H9 (cell line): ENCODE measurements at regions not wholly inside any gene's neighbourhood (a gene's known extent, or its start where the extent isn't known, plus 50 kb on each side); places are given as distances from the start of the nearest gene placed in this dataset.

Source experiments
- DNase-seq: peaks from one replicate; pipeline ENCODE4 v3.0.0-alpha.2; 2017
- H2AFZ ChIP-seq: one replicate; pipeline ENCODE4 v1.6.1; 2013; ENCODE audit warnings: mild to moderate bottlenecking, low read length, control low read depth, moderate library complexity
- H2AK5ac ChIP-seq: 2 replicates; pipeline ENCODE4 v1.6.1; 2013; ENCODE audit warnings: low read length, control low read depth, mixed read lengths; ENCODE audit not compliant: insufficient read length
- H2BK120ac ChIP-seq: one replicate; pipeline ENCODE4 v1.6.1; 2013; ENCODE audit warnings: low read depth, mild to moderate bottlenecking, low read length, control low read depth, inconsistent platforms; ENCODE audit not compliant: poor library complexity, severe bottlenecking
- H2BK12ac ChIP-seq: 2 replicates; pipeline ENCODE4 v1.6.1; 2013; ENCODE audit warnings: low read length, control low read depth, mixed read lengths, low read depth; ENCODE audit not compliant: insufficient read length
- H2BK15ac ChIP-seq: 2 replicates; pipeline ENCODE4 v1.6.1; 2013; ENCODE audit warnings: low read depth, low read length, control low read depth
- H2BK20ac ChIP-seq: one replicate; pipeline ENCODE4 v1.6.1; 2013; ENCODE audit warnings: low read depth, mild to moderate bottlenecking, low read length, control low read depth, inconsistent platforms; ENCODE audit not compliant: poor library complexity, severe bottlenecking
- H2BK5ac ChIP-seq: 2 replicates; pipeline ENCODE4 v1.6.1; 2013; ENCODE audit warnings: low read length, control low read depth, mixed read lengths; ENCODE audit not compliant: insufficient read length
- H3K14ac ChIP-seq: 2 replicates; pipeline ENCODE4 v1.6.1; 2013; ENCODE audit warnings: low read length, control low read depth; ENCODE audit not compliant: insufficient read depth
- H3K18ac ChIP-seq: 2 replicates; pipeline ENCODE4 v1.6.1; 2013; ENCODE audit warnings: low read depth, mild to moderate bottlenecking, mixed read lengths, low read length, control low read depth; ENCODE audit not compliant: insufficient read length
- H3K23ac ChIP-seq: 2 replicates; pipeline ENCODE4 v1.6.1; 2013; ENCODE audit warnings: low read length, control low read depth, mixed read lengths, low read depth; ENCODE audit not compliant: insufficient read length
- H3K23me2 ChIP-seq: 2 replicates; pipeline ENCODE4 v1.6.1; 2013; ENCODE audit warnings: low read depth, mild to moderate bottlenecking, mixed read lengths, low read length, control low read depth; ENCODE audit not compliant: insufficient read length, poor library complexity, severe bottlenecking
- H3K27ac ChIP-seq: 2 replicates; pipeline ENCODE4 v1.5.1; 2013; ENCODE audit warnings: low read length, control low read depth, mixed read lengths, low read depth; ENCODE audit not compliant: insufficient read length
- H3K27me3 ChIP-seq: 2 replicates; pipeline ENCODE4 v1.6.1; 2013; ENCODE audit warnings: low read length, control low read depth, inconsistent platforms; ENCODE audit not compliant: insufficient read depth
- H3K4ac ChIP-seq: 2 replicates; pipeline ENCODE4 v1.6.1; 2013; ENCODE audit warnings: low read depth, mild to moderate bottlenecking, control low read depth, inconsistent platforms, low read length, moderate library complexity
- H3K4me1 ChIP-seq: 2 replicates; pipeline ENCODE4 v1.6.1; 2013; ENCODE audit warnings: low read length, control low read depth, inconsistent platforms; ENCODE audit not compliant: insufficient read depth
- H3K4me2 ChIP-seq: 2 replicates; pipeline ENCODE4 v1.6.1; 2013; ENCODE audit warnings: low read length, control low read depth, mixed read lengths; ENCODE audit not compliant: insufficient read length, insufficient read depth
- H3K56ac ChIP-seq: 2 replicates; pipeline ENCODE4 v1.6.1; 2013; ENCODE audit warnings: low read depth, mild to moderate bottlenecking, mixed read lengths, low read length, control low read depth; ENCODE audit not compliant: insufficient read length
- H3K79me1 ChIP-seq: 2 replicates; pipeline ENCODE4 v1.6.1; 2013; ENCODE audit warnings: low read depth, mild to moderate bottlenecking, moderate library complexity, low read length, control low read depth, inconsistent platforms; ENCODE audit not compliant: insufficient read depth, poor library complexity, severe bottlenecking
- H3K79me2 ChIP-seq: 2 replicates; pipeline ENCODE4 v1.6.1; 2013; ENCODE audit warnings: low read length, control low read depth, inconsistent platforms; ENCODE audit not compliant: insufficient read depth
- H3K9ac ChIP-seq: 2 replicates; pipeline ENCODE4 v1.6.1; 2013; ENCODE audit warnings: low read length, control low read depth, mixed read lengths; ENCODE audit not compliant: insufficient read length; ENCODE audit errors: extremely low read depth
- H3K9me3 ChIP-seq: one replicate; pipeline ENCODE4 v1.6.1; 2013; ENCODE audit warnings: low read depth, low read length, inconsistent platforms; ENCODE audit not compliant: control insufficient read depth
- H3T11ph ChIP-seq: one replicate; pipeline ENCODE4 v1.6.1; 2013; ENCODE audit warnings: mild to moderate bottlenecking, low read length, control low read depth, inconsistent platforms
- H4K20me1 ChIP-seq: one replicate; pipeline ENCODE4 v1.6.1; 2013; ENCODE audit not compliant: control insufficient read depth, insufficient read length, insufficient read depth
- H4K5ac ChIP-seq: 2 replicates; pipeline ENCODE4 v1.6.1; 2013; ENCODE audit warnings: low read depth, mild to moderate bottlenecking, mixed read lengths, low read length, control low read depth; ENCODE audit not compliant: insufficient read length
- H4K8ac ChIP-seq: replicated peaks from 2 replicates; pipeline ENCODE4 v1.6.1; 2013; ENCODE audit warnings: low read length, control low read depth, mixed read lengths, low read depth; ENCODE audit not compliant: insufficient read length
- H4K91ac ChIP-seq: 2 replicates; pipeline ENCODE4 v1.6.1; 2013; ENCODE audit warnings: low read depth, mild to moderate bottlenecking, moderate library complexity, mixed read lengths, low read length, control low read depth; ENCODE audit not compliant: insufficient read length
- H3K27ac Mint-ChIP-seq, 3 experiments: 2 replicates in 2 of 3; 3 replicates in 1 of 3; pipeline ENCODE4 v1.8.0; 2020 to 2021; ENCODE audit warnings: mixed read lengths in 3 of 3, mild to moderate bottlenecking in 1 of 3, moderate library complexity in 1 of 3
- H3K27me3 Mint-ChIP-seq: 2 replicates; pipeline ENCODE4 v1.8.0; 2021; ENCODE audit warnings: low read depth, mild to moderate bottlenecking, moderate library complexity, mixed read lengths
- H3K36me3 Mint-ChIP-seq, 3 experiments: 2 replicates in 2 of 3; 3 replicates in 1 of 3; pipeline ENCODE4 v1.8.0; 2020 to 2021; ENCODE audit warnings: low read depth in 3 of 3, mixed read lengths in 3 of 3; ENCODE audit not compliant: insufficient read depth in 1 of 3
- H3K4me1 Mint-ChIP-seq, 2 experiments: 2 replicates each; pipeline ENCODE4 v1.8.0; 2020; ENCODE audit warnings: mixed read lengths in 2 of 2
- H3K4me3 Mint-ChIP-seq, 2 experiments: 2 replicates in 1 of 2; 3 replicates in 1 of 2; pipeline ENCODE4 v1.8.0; 2020 to 2021; ENCODE audit warnings: mild to moderate bottlenecking in 2 of 2, mixed read lengths in 2 of 2, moderate library complexity in 1 of 2
- H3K9me3 Mint-ChIP-seq, 2 experiments: 2 replicates in 1 of 2; 3 replicates in 1 of 2; pipeline ENCODE4 v1.8.0; 2020; ENCODE audit warnings: mild to moderate bottlenecking in 2 of 2, mixed read lengths in 2 of 2, moderate library complexity in 1 of 2
- CTCF ChIP-seq: fragments of 200-600 bp; sonication (generic); conservative IDR thresholded peaks from 3 replicates; pipeline ENCODE4 v1.8.0; 2021; ENCODE audit warnings: antibody characterized with exemption, mild to moderate bottlenecking
- WGBS: extraction: QIAGEN DNeasy Blood & Tissue Kit; methylation state at CpG from one replicate; pipeline ENCODE4 v1.1.7; 2013; ENCODE audit warnings: missing lambda C conversion rate, low lambda C conversion rate, mixed read lengths; ENCODE audit not compliant: insufficient read length; ENCODE audit errors: extremely low coverage; 5-methylcytosine and 5-hydroxymethylcytosine counted together

- Histone ChIP-seq H3K27me3 (no peaks in the 10 kb centered on the region), H2BK15ac (no peak overlapping the region)
- no CpG with 5 or more reads among the region's 1 CpG for WGBS
These were observed 54.0 kb upstream of the PALMD start for GRCh38 chr1:99591886-99592285.

More at GRCh38 chr1:99591886-99592285, 54.0 kb upstream of the PALMD start:
- no peak overlapping the region for H3K56ac ChIP-seq
- H3K18ac ChIP-seq = no peak overlapping the region
- H2BK120ac ChIP-seq = no peak overlapping the region
- H3K9me3 Mint-ChIP-seq = no peaks in the 10 kb centered on the region; a peak in 1 of 5 replicates
- H3K9ac ChIP-seq = no peak overlapping the region
- H3K36me3 Mint-ChIP-seq = no peaks in the 10 kb centered on the region
- H2BK5ac ChIP-seq = no peak overlapping the region
- peaks cover 2 to 6% of the 10 kb centered on the region in 2 experiments for H3K4me1 Mint-ChIP-seq
- H4K91ac ChIP-seq = no peak overlapping the region
- H4K8ac ChIP-seq = no peak overlapping the region
- H3T11ph ChIP-seq = no peak overlapping the region
- H3K27ac ChIP-seq = no peak overlapping the region
- H2AFZ ChIP-seq = no peak overlapping the region
- no peak overlapping the region for H4K5ac ChIP-seq
- no peaks in the 10 kb centered on the region for H3K79me1 ChIP-seq
- H3K23me2 ChIP-seq = no peaks in the 10 kb centered on the region
- H3K4me3 Mint-ChIP-seq = no peak overlapping the region
- no peak overlapping the region for H3K27ac Mint-ChIP-seq
- no peak overlapping the region for H3K14ac ChIP-seq
- H3K27me3 Mint-ChIP-seq = no peaks in the 10 kb centered on the region; the same call in 1 of the 2 replicates
- no peaks in the 10 kb centered on the region for H3K9me3 ChIP-seq
- no peak overlapping the region for H3K4me2 ChIP-seq
- no peak overlapping the region for H3K4ac ChIP-seq
- H3K23ac ChIP-seq = no peak overlapping the region
- no peak for TF ChIP-seq CTCF
- no peaks in the 10 kb centered on the region for H3K79me2 ChIP-seq
- H3K4me1 ChIP-seq = no peaks in the 10 kb centered on the region
- no peaks in the 10 kb centered on the region for H4K20me1 ChIP-seq
- H2BK12ac ChIP-seq = no peak overlapping the region
- H2BK20ac ChIP-seq = no peak overlapping the region
- H2AK5ac ChIP-seq = no peak overlapping the region
- DNase-seq = no peak
